Panc1 (cell line): ENCODE measurements at regions not wholly inside any gene's neighbourhood (a gene's known extent, or its start where the extent isn't known, plus 50 kb on each side); places are given as distances from the start of the nearest gene placed in this dataset.

Experiments used
- ATAC-seq: fragments of 200-7000 bp; cut with Tn5 transposase; 2 replicates; pipeline ENCODE4 v1.9.1; 2020; ENCODE audit warnings: mild to moderate bottlenecking, moderate library complexity
- BruUV-seq: library from RNA; stranded (reverse); fragments of 400-500 nt; replicated peaks from 2 replicates; lab custom pipeline; 2021; lab: Mats Ljungman, UMichigan
- CTCF ChIA-PET: fragments of 300-600 bp; sonication (Branson Sonifier 250); formaldehyde crosslinking; loops from one replicate; lab custom pipeline; 2022; ENCODE audit warnings: antibody characterized with exemption; lab: Charles Lee
- POLR2A ChIA-PET: fragments of 300-600 bp; sonication (Branson Sonifier 250); formaldehyde crosslinking; loops from one replicate; lab custom pipeline; 2022; ENCODE audit warnings: antibody characterized with exemption; lab: Charles Lee
- DNase-seq: peaks from one replicate; pipeline ENCODE4 v3.0.0-alpha.2; 2010; ENCODE audit warnings: low read depth, low spot score
- H3K27ac ChIP-seq: 2 replicates; pipeline ENCODE4 v1.5.1; 2011; ENCODE audit warnings: mild to moderate bottlenecking, low read length, inconsistent platforms
- H3K27me3 ChIP-seq: fragments of 200-500 bp; sonication (Bioruptor generic); 2 replicates; pipeline ENCODE4 v1.6.0; 2014; ENCODE audit warnings: low read length, inconsistent platforms; ENCODE audit not compliant: control insufficient read depth, insufficient read depth
- H3K36me3 ChIP-seq: fragments of 200-500 bp; sonication (Bioruptor generic); 2 replicates; pipeline ENCODE4 v1.5.1; 2014; ENCODE audit warnings: inconsistent platforms, mild to moderate bottlenecking, low read length, moderate library complexity; ENCODE audit not compliant: control insufficient read depth, insufficient read depth
- H3K4me1 ChIP-seq: 2 replicates; pipeline ENCODE4 v1.5.1; 2011; ENCODE audit warnings: inconsistent platforms, mild to moderate bottlenecking, low read length, moderate library complexity; ENCODE audit not compliant: control insufficient read depth, insufficient read depth
- H3K4me3 ChIP-seq, 2 experiments: 2 replicates each; pipeline ENCODE4 v1.5.1; 2011 to 2012; ENCODE audit warnings: low read depth in 2 of 2, low read length in 2 of 2, mild to moderate bottlenecking in 2 of 2, inconsistent platforms in 1 of 2, moderate library complexity in 1 of 2
- H3K9me3 ChIP-seq: fragments of 200-500 bp; sonication (Bioruptor generic); 2 replicates; pipeline ENCODE4 v1.5.1; 2014; ENCODE audit warnings: low read depth, mild to moderate bottlenecking, inconsistent platforms, low read length, moderate library complexity; ENCODE audit not compliant: control insufficient read depth, insufficient read depth
- CTCF ChIP-seq: fragments of 450-650 bp; IDR thresholded peaks from 2 replicates; pipeline ENCODE4 v1.5.1; 2017; ENCODE audit warnings: mild to moderate bottlenecking
- POLR2AphosphoS5 ChIP-seq: IDR thresholded peaks from 2 replicates; pipeline ENCODE4 v1.6.1; 2012; ENCODE audit warnings: mild to moderate bottlenecking, low read depth, low read length, moderate library complexity
- REST ChIP-seq, 2 experiments: IDR thresholded peaks; 2 replicates each; pipeline ENCODE4 v1.6.1; 2011 to 2012; ENCODE audit warnings: low read depth in 2 of 2, control low read depth in 1 of 2, low read length in 1 of 2, mild to moderate bottlenecking in 1 of 2, moderate library complexity in 1 of 2; ENCODE audit not compliant: insufficient read depth in 1 of 2
- SIN3A ChIP-seq: IDR thresholded peaks from 2 replicates; pipeline ENCODE4 v1.6.1; 2012; ENCODE audit warnings: low read depth, mild to moderate bottlenecking, low read length, moderate library complexity, borderline replicate concordance; ENCODE audit not compliant: insufficient read depth
- TCF7L2 ChIP-seq: IDR thresholded peaks from 2 replicates; pipeline ENCODE4 v1.6.1; 2011; ENCODE audit warnings: mild to moderate bottlenecking, low read depth, low read length, inconsistent platforms
- in situ Hi-C: cut with HindIII; loops from 2 replicates; pipeline ENCODE4 v1.10.0; 2016; ENCODE audit warnings: low sequenced_read_pairs, low pct_unique_long_range_greater_than_20kb
- intact Hi-C: fragments of 100-400 bp; cut with micrococcal nuclease; formaldehyde crosslinking; loops from one replicate; pipeline ENCODE4 v1.10.0; 2022; ENCODE audit not compliant: unreplicated experiment

GRCh38 chr6:55981660-55982059 is 106.3 kb upstream of the BMP5 start:
- Histone ChIP-seq H3K9me3 (no peaks in the 10 kb centered on the region; the same call in 1 of the 2 replicates), H3K27ac (no peak overlapping the region; the same call in 1 of the 2 replicates), H3K27me3 (no peaks in the 10 kb centered on the region), H3K36me3 (no peaks in the 10 kb centered on the region), H3K4me1 (no peaks in the 10 kb centered on the region), H3K4me3 (no peak overlapping the region)
- CTCF ChIA-PET: interaction anchor here (0.7 to 1.4 kb wide), 3 partner anchors 310 to 333 kb away, joined by 3 to 11 read pairs (median 6); no protein-coding TSS in a partner anchor
- TF ChIP-seq SIN3A (no peak), CTCF (no peak), REST (IDR thresholded peaks at IDR 0.05; ENCODE audit: insufficient read depth in 1 of 2, low read depth in 2 of 2, low read length in 1 of 2) (no peak), POLR2AphosphoS5 (no peak), TCF7L2 (no peak)
- DNase-seq: no peak
- in situ Hi-C loops (no loop called here), intact Hi-C loops (loop anchor here (10.0 kb wide), 1 partner anchor 113 kb away; no protein-coding TSS in a partner anchor)
- POLR2A ChIA-PET: interaction anchor here (0.9 kb wide), 1 partner anchor 311 kb away, joined by 3 read pairs; no protein-coding TSS in a partner anchor
- ATAC-seq: no peak
- no TSS peak for BruUV-seq

GRCh38 chr6:55980627-55981211 is 105.3 kb upstream of the BMP5 start:
- ChIA-PET POLR2A (no interaction called here), CTCF (interaction anchor here (0.7 kb wide), 2 partner anchors 312 to 334 kb away, joined by 3 to 11 read pairs; no protein-coding TSS in a partner anchor)
- TF ChIP-seq REST (IDR thresholded peaks at IDR 0.05; ENCODE audit: insufficient read depth in 1 of 2, low read depth in 2 of 2, low read length in 1 of 2) (no peak), CTCF (peak; percentile 76; the same call in 1 of the 2 replicates), SIN3A (no peak)
- H3K4me1 ChIP-seq: no peaks in the 10 kb centered on the region
- ATAC-seq (peak; percentile 78), DNase-seq (peak; percentile 22)
- H3K4me3 ChIP-seq: no peak overlapping the region
- H3K27ac ChIP-seq: no peak overlapping the region; the same call in 1 of the 2 replicates
- BruUV-seq: no TSS peak
- no peaks in the 10 kb centered on the region for H3K27me3 ChIP-seq
- in situ Hi-C loops (no loop called here), intact Hi-C loops (loop anchor here (1.0 to 10.0 kb wide), 2 partner anchors 114 to 312 kb away; no protein-coding TSS in a partner anchor)
- no peaks in the 10 kb centered on the region; the same call in 1 of the 2 replicates for H3K9me3 ChIP-seq
- no peaks in the 10 kb centered on the region for H3K36me3 ChIP-seq
